Panc1 (cell line): ENCODE measurements at regions not wholly inside any gene's neighbourhood (a gene's known extent, or its start where the extent isn't known, plus 50 kb on each side); places are given as distances from the start of the nearest gene placed in this dataset.

Experiments used
- CTCF ChIP-seq: fragments of 450-650 bp; IDR thresholded peaks from 2 replicates; pipeline ENCODE4 v1.5.1; 2017; ENCODE audit warnings: mild to moderate bottlenecking
- POLR2AphosphoS5 ChIP-seq: IDR thresholded peaks from 2 replicates; pipeline ENCODE4 v1.6.1; 2012; ENCODE audit warnings: mild to moderate bottlenecking, low read depth, low read length, moderate library complexity
- SIN3A ChIP-seq: IDR thresholded peaks from 2 replicates; pipeline ENCODE4 v1.6.1; 2012; ENCODE audit warnings: low read depth, mild to moderate bottlenecking, low read length, moderate library complexity, borderline replicate concordance; ENCODE audit not compliant: insufficient read depth
- TCF7L2 ChIP-seq: IDR thresholded peaks from 2 replicates; pipeline ENCODE4 v1.6.1; 2011; ENCODE audit warnings: mild to moderate bottlenecking, low read depth, low read length, inconsistent platforms
- TF ChIP-seq, protein P1 (sequence below), 2 experiments: IDR thresholded peaks; 2 replicates each; pipeline ENCODE4 v1.6.1; 2011 to 2012; ENCODE audit warnings: low read depth in 2 of 2, control low read depth in 1 of 2, low read length in 1 of 2, mild to moderate bottlenecking in 1 of 2, moderate library complexity in 1 of 2; ENCODE audit not compliant: insufficient read depth in 1 of 2

DNA sequence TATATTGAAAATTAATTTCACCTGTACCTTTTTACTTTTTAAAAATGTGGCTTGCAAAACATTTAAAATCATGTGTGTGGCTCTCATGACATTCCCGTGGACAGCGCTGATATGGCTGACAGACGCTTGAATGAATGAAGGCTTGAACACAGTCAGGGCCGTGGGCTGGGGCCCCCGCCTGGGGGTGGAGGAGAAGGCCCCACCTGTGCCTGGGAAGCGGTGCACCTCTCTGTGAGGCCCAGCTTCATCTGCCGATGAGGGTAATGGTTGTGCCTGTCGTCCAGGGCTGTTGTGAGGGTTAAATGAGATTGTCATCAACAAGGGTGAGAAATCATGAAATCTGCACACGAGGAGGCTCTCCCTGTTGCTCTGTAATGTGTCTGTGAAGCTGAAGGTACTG, 85.9 kb upstream of the PRR23E start:
- no peak for TF ChIP-seq SIN3A
- TF ChIP-seq CTCF, result no peak
- TF ChIP-seq, protein P1, sequence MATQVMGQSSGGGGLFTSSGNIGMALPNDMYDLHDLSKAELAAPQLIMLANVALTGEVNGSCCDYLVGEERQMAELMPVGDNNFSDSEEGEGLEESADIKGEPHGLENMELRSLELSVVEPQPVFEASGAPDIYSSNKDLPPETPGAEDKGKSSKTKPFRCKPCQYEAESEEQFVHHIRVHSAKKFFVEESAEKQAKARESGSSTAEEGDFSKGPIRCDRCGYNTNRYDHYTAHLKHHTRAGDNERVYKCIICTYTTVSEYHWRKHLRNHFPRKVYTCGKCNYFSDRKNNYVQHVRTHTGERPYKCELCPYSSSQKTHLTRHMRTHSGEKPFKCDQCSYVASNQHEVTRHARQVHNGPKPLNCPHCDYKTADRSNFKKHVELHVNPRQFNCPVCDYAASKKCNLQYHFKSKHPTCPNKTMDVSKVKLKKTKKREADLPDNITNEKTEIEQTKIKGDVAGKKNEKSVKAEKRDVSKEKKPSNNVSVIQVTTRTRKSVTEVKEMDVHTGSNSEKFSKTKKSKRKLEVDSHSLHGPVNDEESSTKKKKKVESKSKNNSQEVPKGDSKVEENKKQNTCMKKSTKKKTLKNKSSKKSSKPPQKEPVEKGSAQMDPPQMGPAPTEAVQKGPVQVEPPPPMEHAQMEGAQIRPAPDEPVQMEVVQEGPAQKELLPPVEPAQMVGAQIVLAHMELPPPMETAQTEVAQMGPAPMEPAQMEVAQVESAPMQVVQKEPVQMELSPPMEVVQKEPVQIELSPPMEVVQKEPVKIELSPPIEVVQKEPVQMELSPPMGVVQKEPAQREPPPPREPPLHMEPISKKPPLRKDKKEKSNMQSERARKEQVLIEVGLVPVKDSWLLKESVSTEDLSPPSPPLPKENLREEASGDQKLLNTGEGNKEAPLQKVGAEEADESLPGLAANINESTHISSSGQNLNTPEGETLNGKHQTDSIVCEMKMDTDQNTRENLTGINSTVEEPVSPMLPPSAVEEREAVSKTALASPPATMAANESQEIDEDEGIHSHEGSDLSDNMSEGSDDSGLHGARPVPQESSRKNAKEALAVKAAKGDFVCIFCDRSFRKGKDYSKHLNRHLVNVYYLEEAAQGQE (IDR thresholded peaks at IDR 0.05; ENCODE audit: insufficient read depth in 1 of 2, low read depth in 2 of 2, low read length in 1 of 2), result no peak
- no peak for TF ChIP-seq POLR2AphosphoS5
- TF ChIP-seq TCF7L2, result no peak
